IMR-90 (cell line): ENCODE measurements at regions not wholly inside any gene's neighbourhood (a gene's known extent, or its start where the extent isn't known, plus 50 kb on each side); places are given as distances from the start of the nearest gene placed in this dataset.

Experiments used
- CTCF ChIP-seq: conservative IDR thresholded peaks from 2 replicates; pipeline ENCODE4 v1.5.1; 2012; ENCODE audit warnings: mild to moderate bottlenecking, low read depth, low read length, improper control_type of control experiment
- POLR2A ChIP-seq: IDR thresholded peaks from 2 replicates; pipeline ENCODE4 v1.6.1; 2012; ENCODE audit warnings: mild to moderate bottlenecking, low read depth, low read length
- RAD21 ChIP-seq: IDR thresholded peaks from 2 replicates; pipeline ENCODE4 v1.6.1; 2012; ENCODE audit warnings: low read length, improper control_type of control experiment

DNA sequence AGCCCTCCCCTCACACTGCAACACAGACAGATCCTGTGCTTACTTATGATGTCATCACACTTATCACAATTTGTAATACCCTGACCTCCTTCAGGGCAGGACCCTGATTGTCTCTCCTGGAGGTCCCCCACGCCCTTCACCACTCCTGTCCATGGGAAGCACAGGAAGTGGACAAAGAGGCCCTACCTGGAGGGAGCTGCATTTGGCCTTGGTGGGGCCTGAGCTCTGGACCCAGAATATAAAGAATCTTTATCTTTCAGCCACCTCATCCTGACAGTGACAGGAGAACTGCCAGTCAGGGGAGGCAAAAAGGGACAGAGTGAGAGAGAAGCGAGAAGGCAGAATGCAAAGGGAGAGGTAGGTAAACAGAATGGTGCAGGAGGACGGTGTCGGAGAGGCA is 303.4 kb upstream of the N4BP1 start:
- TF ChIP-seq CTCF (no peak), RAD21 (no peak), POLR2A (no peak)
